ENCODE measurements at regions not wholly inside any gene's neighbourhood (a gene's known extent, or its start where the extent isn't known, plus 50 kb on each side); places are given as distances from the start of the nearest gene placed in this dataset.

GRCh38 chr1:192104128-192104527, 54.1 kb upstream of the RGS18 start:
- H3K27ac ChIP-seq (replicated peaks), result no peak overlapping the region
- H3K4me3 ChIP-seq, result no peak overlapping the region
- no peaks in the 10 kb centered on the region for H3K4me1 ChIP-seq
- no peaks in the 10 kb centered on the region for H3K36me3 ChIP-seq
- no peaks in the 10 kb centered on the region for H3K27me3 ChIP-seq (ENCODE audit: low read depth)
- TF ChIP-seq CTCF (IDR thresholded peaks at IDR 0.05; ENCODE audit: borderline replicate concordance), result no peak
- DNase-seq, result no peak
- no peaks in the 10 kb centered on the region for H3K9me3 ChIP-seq (replicated peaks)
- intact Hi-C loops (cut with micrococcal nuclease), result no loop called here

- no peaks in the 10 kb centered on the region for H3K9me3 ChIP-seq (replicated peaks)
- H3K4me1 ChIP-seq, result no peaks in the 10 kb centered on the region
- H3K27me3 ChIP-seq (ENCODE audit: low read depth), result no peaks in the 10 kb centered on the region
- DNase-seq, result no peak
- TF ChIP-seq CTCF (IDR thresholded peaks at IDR 0.05; ENCODE audit: borderline replicate concordance), result no peak
- H3K4me3 ChIP-seq, result no peak overlapping the region
- intact Hi-C loops (cut with micrococcal nuclease), result no loop called here
- H3K27ac ChIP-seq (replicated peaks), result no peak overlapping the region
- H3K36me3 ChIP-seq, result no peaks in the 10 kb centered on the region
These were observed 53.4 kb upstream of the RGS18 start for GRCh38 chr1:192104852-192105251.

GRCh38 chr1:192108161-192108560, 50.1 kb upstream of the RGS18 start:
- intact Hi-C loops (cut with micrococcal nuclease), result no loop called here
- DNase-seq, result no peak
- no peaks in the 10 kb centered on the region for H3K9me3 ChIP-seq (replicated peaks)

More at GRCh38 chr1:192108161-192108560, 50.1 kb upstream of the RGS18 start:
- Histone ChIP-seq H3K36me3 (no peaks in the 10 kb centered on the region), H3K4me1 (no peaks in the 10 kb centered on the region), H3K4me3 (no peak overlapping the region), H3K27me3 (ENCODE audit: low read depth) (no peaks in the 10 kb centered on the region), H3K27ac (replicated peaks) (no peak overlapping the region)
- no peak for TF ChIP-seq CTCF (IDR thresholded peaks at IDR 0.05; ENCODE audit: borderline replicate concordance)

Data from left ventricle myocardium inferior (tissue), 1 donor.